Neural cell (in vitro differentiated cells): ENCODE measurements at regions not wholly inside any gene's neighbourhood (a gene's known extent, or its start where the extent isn't known, plus 50 kb on each side); places are given as distances from the start of the nearest gene placed in this dataset.

Experiments used
- H2AFZ ChIP-seq: fragments of 200-600, 300-800 bp; sonication (generic), shearing (Covaris generic); 2 replicates; pipeline ENCODE4 v1.6.0; 2014; ENCODE audit warnings: low read depth, mild to moderate bottlenecking, antibody characterized with exemption, low read length, moderate library complexity
- H3F3A ChIP-seq: fragments of 200-600 bp; shearing (Covaris generic); 2 replicates; pipeline ENCODE4 v1.6.1; 2016; ENCODE audit warnings: mild to moderate bottlenecking, moderate library complexity, mixed read lengths, antibody characterized with exemption, low read length; ENCODE audit not compliant: insufficient read depth, poor library complexity, severe bottlenecking
- H3K27ac ChIP-seq: fragments of 200-600, 300-800 bp; sonication (generic), shearing (Covaris generic); 2 replicates; pipeline ENCODE4 v1.5.1; 2014; ENCODE audit warnings: mild to moderate bottlenecking, low read length, moderate library complexity
- H3K27me3 ChIP-seq: fragments of 300-800, 200-600 bp; sonication (generic), shearing (Covaris generic); 2 replicates; pipeline ENCODE4 v1.6.0; 2014; ENCODE audit warnings: mild to moderate bottlenecking, low read depth, low read length, moderate library complexity; ENCODE audit not compliant: insufficient read depth
- H3K36me3 ChIP-seq: fragments of 300-800, 200-600 bp; sonication (generic), shearing (Covaris generic); 2 replicates; pipeline ENCODE4 v1.5.1; 2014; ENCODE audit warnings: mild to moderate bottlenecking, antibody characterized with exemption, low read length, moderate library complexity; ENCODE audit not compliant: insufficient read depth
- H3K4me2 ChIP-seq: fragments of 300-800, 200-600 bp; sonication (generic), shearing (Covaris generic); 2 replicates; pipeline ENCODE4 v1.6.0; 2014; ENCODE audit warnings: mild to moderate bottlenecking, low read length
- H3K4me3 ChIP-seq: fragments of 300-800, 200-600 bp; sonication (generic), shearing (Covaris generic); 2 replicates; pipeline ENCODE4 v1.5.1; 2014; ENCODE audit warnings: mild to moderate bottlenecking, low read length, moderate library complexity
- H3K79me2 ChIP-seq: fragments of 200-600 bp; shearing (Covaris generic); replicated peaks from 2 replicates; pipeline ENCODE4 v1.6.0; 2014; ENCODE audit warnings: mild to moderate bottlenecking, low read length, moderate library complexity; ENCODE audit not compliant: insufficient read depth
- H3K9ac ChIP-seq: fragments of 300-800, 200-600 bp; sonication (generic), shearing (Covaris generic); 2 replicates; pipeline ENCODE4 v1.6.1; 2016; ENCODE audit warnings: mild to moderate bottlenecking, low read length, mixed read lengths
- H3K9me2 ChIP-seq: fragments of 200-600 bp; shearing (Covaris generic); 2 replicates; pipeline ENCODE4 v1.6.1; 2016; ENCODE audit warnings: mild to moderate bottlenecking, low read length, mixed read lengths; ENCODE audit not compliant: insufficient read depth
- H3K9me3 ChIP-seq: fragments of 200-600, 300-800 bp; sonication (generic), shearing (Covaris generic); 2 replicates; pipeline ENCODE4 v1.6.1; 2016; ENCODE audit warnings: mild to moderate bottlenecking, mixed run types, low read length, moderate library complexity, mixed read lengths
- H4K20me1 ChIP-seq: fragments of 200-600 bp; shearing (Covaris generic); 2 replicates; pipeline ENCODE4 v1.6.1; 2016; ENCODE audit warnings: mild to moderate bottlenecking, mixed run types; ENCODE audit not compliant: insufficient read depth
- EP300 ChIP-seq: fragments of 450-650 bp; conservative IDR thresholded peaks from 2 replicates; pipeline ENCODE4 v1.6.1; 2014; ENCODE audit warnings: antibody characterized with exemption, mild to moderate bottlenecking, moderate library complexity; ENCODE audit not compliant: poor library complexity, severe bottlenecking
- EZH2 ChIP-seq: fragments of 200-600, 300-800 bp; shearing (Covaris generic), sonication (generic); IDR thresholded peaks from 2 replicates; pipeline ENCODE4 v1.6.1; 2014; ENCODE audit warnings: antibody characterized with exemption, low read length, borderline replicate concordance, mild to moderate bottlenecking; ENCODE audit not compliant: insufficient read depth, poor library complexity, severe bottlenecking
- MXI1 ChIP-seq: fragments of 450-650 bp; conservative IDR thresholded peaks from 2 replicates; pipeline ENCODE4 v1.6.1; 2014; ENCODE audit warnings: antibody characterized with exemption, mild to moderate bottlenecking; ENCODE audit not compliant: poor library complexity, severe bottlenecking
- POLR2AphosphoS5 ChIP-seq: IDR thresholded peaks from 2 replicates; pipeline ENCODE4 v1.6.1; 2012
- RAD21 ChIP-seq: fragments of 450-650 bp; conservative IDR thresholded peaks from 2 replicates; pipeline ENCODE4 v1.6.1; 2014; ENCODE audit warnings: antibody characterized with exemption, mild to moderate bottlenecking, moderate library complexity
- REST ChIP-seq: IDR thresholded peaks from 2 replicates; pipeline ENCODE4 v1.6.1; 2012; ENCODE audit warnings: borderline replicate concordance
- SMC3 ChIP-seq: fragments of 450-650 bp; conservative IDR thresholded peaks from 2 replicates; pipeline ENCODE4 v1.6.1; 2014; ENCODE audit warnings: antibody characterized with exemption, mild to moderate bottlenecking, moderate library complexity; ENCODE audit not compliant: poor library complexity
- TAF1 ChIP-seq: IDR thresholded peaks from 2 replicates; pipeline ENCODE4 v1.6.1; 2012; ENCODE audit warnings: low read depth
- TF ChIP-seq, protein P1 (sequence below): fragments of 450-650 bp; IDR thresholded peaks from 2 replicates; pipeline ENCODE4 v1.5.1; 2014; ENCODE audit warnings: antibody characterized with exemption, mild to moderate bottlenecking, moderate library complexity; ENCODE audit not compliant: poor library complexity, severe bottlenecking

- no peak overlapping the region for H3K4me2 ChIP-seq
Measured at GRCh38 chr3:53973905-53974304, 82.2 kb upstream of the SELENOK start.

GRCh38 chr3:53970661-53971060 lies 79.0 kb upstream of the SELENOK start:
- Histone ChIP-seq H3K9me2 (no peaks in the 10 kb centered on the region), H3K79me2 (no peaks in the 10 kb centered on the region), H3K9me3 (no peaks in the 10 kb centered on the region), H2AFZ (no peak overlapping the region), H3K36me3 (no peaks in the 10 kb centered on the region), H3K4me3 (no peak overlapping the region), H3K4me2 (no peak overlapping the region), H3K27me3 (no peaks in the 10 kb centered on the region), H3F3A (no peaks in the 10 kb centered on the region), H3K9ac (no peak overlapping the region), H3K27ac (no peak overlapping the region), H4K20me1 (no peaks in the 10 kb centered on the region)
- TF ChIP-seq RAD21: no peak
- TF ChIP-seq EP300: no peak
- TF ChIP-seq POLR2AphosphoS5: no peak
- TF ChIP-seq MXI1: no peak
- TF ChIP-seq, protein P1, sequence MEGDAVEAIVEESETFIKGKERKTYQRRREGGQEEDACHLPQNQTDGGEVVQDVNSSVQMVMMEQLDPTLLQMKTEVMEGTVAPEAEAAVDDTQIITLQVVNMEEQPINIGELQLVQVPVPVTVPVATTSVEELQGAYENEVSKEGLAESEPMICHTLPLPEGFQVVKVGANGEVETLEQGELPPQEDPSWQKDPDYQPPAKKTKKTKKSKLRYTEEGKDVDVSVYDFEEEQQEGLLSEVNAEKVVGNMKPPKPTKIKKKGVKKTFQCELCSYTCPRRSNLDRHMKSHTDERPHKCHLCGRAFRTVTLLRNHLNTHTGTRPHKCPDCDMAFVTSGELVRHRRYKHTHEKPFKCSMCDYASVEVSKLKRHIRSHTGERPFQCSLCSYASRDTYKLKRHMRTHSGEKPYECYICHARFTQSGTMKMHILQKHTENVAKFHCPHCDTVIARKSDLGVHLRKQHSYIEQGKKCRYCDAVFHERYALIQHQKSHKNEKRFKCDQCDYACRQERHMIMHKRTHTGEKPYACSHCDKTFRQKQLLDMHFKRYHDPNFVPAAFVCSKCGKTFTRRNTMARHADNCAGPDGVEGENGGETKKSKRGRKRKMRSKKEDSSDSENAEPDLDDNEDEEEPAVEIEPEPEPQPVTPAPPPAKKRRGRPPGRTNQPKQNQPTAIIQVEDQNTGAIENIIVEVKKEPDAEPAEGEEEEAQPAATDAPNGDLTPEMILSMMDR: no peak
- TF ChIP-seq TAF1: no peak
- no peak for TF ChIP-seq REST
- no peak for TF ChIP-seq SMC3
- no peak for TF ChIP-seq EZH2

More at GRCh38 chr3:53973905-53974304, 82.2 kb upstream of the SELENOK start:
- no peaks in the 10 kb centered on the region for H3K9me2 ChIP-seq
- no peaks in the 10 kb centered on the region for H3K27me3 ChIP-seq
- no peaks in the 10 kb centered on the region for H3K9me3 ChIP-seq
- no peaks in the 10 kb centered on the region for H3K36me3 ChIP-seq
- no peak overlapping the region for H2AFZ ChIP-seq
- no peak overlapping the region for H3K9ac ChIP-seq
- no peak overlapping the region for H3K4me3 ChIP-seq
- no peak overlapping the region for H3K27ac ChIP-seq
- TF ChIP-seq RAD21 (no peak), TAF1 (no peak), EP300 (no peak), MXI1 (no peak), REST (no peak), SMC3 (no peak)
- TF ChIP-seq, protein P1: no peak
- H3K79me2 ChIP-seq: no peaks in the 10 kb centered on the region
- no peaks in the 10 kb centered on the region for H4K20me1 ChIP-seq
- no peaks in the 10 kb centered on the region for H3F3A ChIP-seq
